SK-N-DZ (cell line): ENCODE measurements at regions not wholly inside any gene's neighbourhood (a gene's known extent, or its start where the extent isn't known, plus 50 kb on each side); places are given as distances from the start of the nearest gene placed in this dataset.
"Not testable (repeated sequence)": the region's sequence is repeated elsewhere in the genome, so short reads cannot be mapped to it uniquely, and the experiment has no call there.

Source experiments
- DNase-seq: peaks from one replicate; pipeline ENCODE4 v3.0.0-alpha.2; 2015; ENCODE audit warnings: low spot score

- no peak for DNase-seq
These were observed 163.2 kb upstream of the NBPF11 start for GRCh38 chr1:148315071-148315811.

GRCh38 chr1:148310807-148311206 lies 158.7 kb upstream of the NBPF11 start:
- no peak for DNase-seq

GRCh38 chr1:148309940-148310500 lies 157.9 kb upstream of the NBPF11 start:
- DNase-seq = no peak

GRCh38 chr1:148308832-148309458 lies 156.9 kb upstream of the NBPF11 start:
- no peak for DNase-seq

- no peak for DNase-seq
These were observed 155.6 kb upstream of the NBPF11 start for GRCh38 chr1:148307583-148308185.

GRCh38 chr1:148304935-148305334 lies 152.9 kb upstream of the NBPF11 start:
- not testable (repeated sequence) for DNase-seq

- not testable (repeated sequence) for DNase-seq
These were observed 150.7 kb upstream of the NBPF11 start for GRCh38 chr1:148302586-148303364.

GRCh38 chr1:148297852-148298251 lies 145.8 kb upstream of the NBPF11 start:
- not testable (repeated sequence) for DNase-seq

GRCh38 chr1:148296511-148296910 lies 144.4 kb upstream of the NBPF11 start:
- no peak for DNase-seq

GRCh38 chr1:148294116-148294807 lies 142.2 kb upstream of the NBPF11 start:
- no peak for DNase-seq

- no peak for DNase-seq
These were observed 141.6 kb upstream of the NBPF11 start for GRCh38 chr1:148293651-148294050.

- no peak for DNase-seq
These were observed 140.8 kb upstream of the NBPF11 start for GRCh38 chr1:148292915-148293314.

GRCh38 chr1:148290881-148291280 lies 138.8 kb upstream of the NBPF11 start:
- DNase-seq = no peak

- no peak for DNase-seq
These were observed 137.6 kb upstream of the NBPF11 start for GRCh38 chr1:148289647-148290046.

GRCh38 chr1:148285946-148286345 lies 133.9 kb upstream of the NBPF11 start:
- not testable (repeated sequence) for DNase-seq

- not testable (repeated sequence) for DNase-seq
These were observed 128.9 kb upstream of the NBPF11 start for GRCh38 chr1:148280831-148281572.

GRCh38 chr1:148279002-148279542 lies 127.0 kb upstream of the NBPF11 start:
- DNase-seq = not testable (repeated sequence)

- not testable (repeated sequence) for DNase-seq
These were observed 125.8 kb upstream of the NBPF11 start for GRCh38 chr1:148277865-148278279.

- not testable (repeated sequence) for DNase-seq
These were observed 115.0 kb upstream of the NBPF11 start for GRCh38 chr1:148267066-148267465.
